Osteoblast (primary cell): ENCODE measurements at regions not wholly inside any gene's neighbourhood (a gene's known extent, or its start where the extent isn't known, plus 50 kb on each side); places are given as distances from the start of the nearest gene placed in this dataset.

Experiments used
- DNase-seq: peaks from one replicate; pipeline ENCODE4 v3.0.0; 2011; ENCODE audit warnings: low spot score, mixed read lengths; ENCODE audit not compliant: insufficient read length; ENCODE audit errors: missing footprints
- H2AFZ ChIP-seq: 2 replicates; pipeline ENCODE4 v1.6.0; 2011; ENCODE audit warnings: mild to moderate bottlenecking, low read length
- H3K27ac ChIP-seq: 2 replicates; pipeline ENCODE4 v1.5.1; 2011; ENCODE audit warnings: mild to moderate bottlenecking, low read depth, low read length, moderate library complexity
- H3K27me3 ChIP-seq: 2 replicates; pipeline ENCODE4 v1.6.0; 2012; ENCODE audit warnings: mild to moderate bottlenecking, control low read depth, inconsistent platforms, low read length, moderate library complexity; ENCODE audit not compliant: insufficient read depth
- H3K36me3 ChIP-seq: 2 replicates; pipeline ENCODE4 v1.5.1; 2011; ENCODE audit warnings: mild to moderate bottlenecking, low read length, control low read depth, moderate library complexity; ENCODE audit not compliant: insufficient read depth
- H3K4me1 ChIP-seq: 2 replicates; pipeline ENCODE4 v1.5.1; 2011; ENCODE audit warnings: mild to moderate bottlenecking, low read length, control low read depth, moderate library complexity; ENCODE audit not compliant: insufficient read depth
- H3K4me2 ChIP-seq: 2 replicates; pipeline ENCODE4 v1.6.0; 2011; ENCODE audit warnings: mild to moderate bottlenecking, low read length; ENCODE audit not compliant: insufficient read depth
- H3K4me3 ChIP-seq: fragments of 200-600 bp; sonication (generic); 3 replicates; pipeline ENCODE4 v1.5.1; 2012; ENCODE audit warnings: mild to moderate bottlenecking, low read length, inconsistent platforms; ENCODE audit not compliant: insufficient read depth
- H3K79me2 ChIP-seq: 2 replicates; pipeline ENCODE4 v1.6.0; 2012; ENCODE audit warnings: mild to moderate bottlenecking, low read length, control low read depth, inconsistent platforms; ENCODE audit not compliant: insufficient read depth
- H3K9me3 ChIP-seq: 2 replicates; pipeline ENCODE4 v1.5.1; 2011; ENCODE audit warnings: low read depth, low read length, control low read depth
- H4K20me1 ChIP-seq: 2 replicates; pipeline ENCODE4 v1.6.0; 2012; ENCODE audit warnings: mild to moderate bottlenecking, low read length, control low read depth; ENCODE audit not compliant: insufficient read depth
- TF ChIP-seq, protein P1 (sequence below): IDR thresholded peaks from 2 replicates; pipeline ENCODE4 v1.5.1; 2011; ENCODE audit warnings: mild to moderate bottlenecking, low read depth, low read length, moderate library complexity; ENCODE audit errors: extremely low read depth

- no peaks in the 10 kb centered on the region for H3K27me3 ChIP-seq
- no peak for DNase-seq
Observed at GRCh38 chr13:40375489-40376171, 290.8 kb downstream of the FOXO1 start.

DNA sequence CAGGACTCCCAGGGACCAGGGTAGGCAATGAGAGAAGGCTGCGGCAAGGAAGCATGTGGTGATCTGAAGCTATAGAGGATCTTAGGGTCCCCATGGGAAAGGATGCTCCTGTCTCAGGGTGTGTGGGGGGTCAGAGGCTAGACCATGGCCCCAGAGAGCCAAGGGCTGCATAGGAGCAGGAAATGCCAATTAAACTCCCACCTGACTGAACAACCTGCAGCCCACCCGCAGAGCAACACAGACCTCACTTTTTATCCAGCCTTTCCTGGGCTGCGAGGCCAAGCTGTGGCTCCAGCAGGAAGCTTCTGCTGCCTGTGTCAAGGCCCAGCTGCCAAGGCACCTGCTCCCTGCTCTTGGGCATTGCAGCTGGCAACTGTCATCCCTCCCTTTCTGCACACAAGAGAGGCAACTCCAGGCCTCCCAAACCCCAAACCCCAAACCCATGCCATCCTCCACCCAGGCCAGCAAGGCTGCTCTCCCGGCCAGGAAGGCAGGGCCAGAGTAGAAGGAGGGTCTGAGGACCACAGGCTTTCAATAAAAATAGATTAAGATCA lies 290.1 kb downstream of the FOXO1 start:
- Histone ChIP-seq H3K4me1 (peaks cover 11% of the 10 kb centered on the region), H3K36me3 (no peaks in the 10 kb centered on the region), H3K4me2 (no peak overlapping the region), H2AFZ (no peak overlapping the region), H3K27me3 (no peaks in the 10 kb centered on the region), H3K27ac (no peak overlapping the region), H3K4me3 (no peak overlapping the region), H3K9me3 (no peaks in the 10 kb centered on the region), H4K20me1 (no peaks in the 10 kb centered on the region), H3K79me2 (no peaks in the 10 kb centered on the region)
- TF ChIP-seq, protein P1, sequence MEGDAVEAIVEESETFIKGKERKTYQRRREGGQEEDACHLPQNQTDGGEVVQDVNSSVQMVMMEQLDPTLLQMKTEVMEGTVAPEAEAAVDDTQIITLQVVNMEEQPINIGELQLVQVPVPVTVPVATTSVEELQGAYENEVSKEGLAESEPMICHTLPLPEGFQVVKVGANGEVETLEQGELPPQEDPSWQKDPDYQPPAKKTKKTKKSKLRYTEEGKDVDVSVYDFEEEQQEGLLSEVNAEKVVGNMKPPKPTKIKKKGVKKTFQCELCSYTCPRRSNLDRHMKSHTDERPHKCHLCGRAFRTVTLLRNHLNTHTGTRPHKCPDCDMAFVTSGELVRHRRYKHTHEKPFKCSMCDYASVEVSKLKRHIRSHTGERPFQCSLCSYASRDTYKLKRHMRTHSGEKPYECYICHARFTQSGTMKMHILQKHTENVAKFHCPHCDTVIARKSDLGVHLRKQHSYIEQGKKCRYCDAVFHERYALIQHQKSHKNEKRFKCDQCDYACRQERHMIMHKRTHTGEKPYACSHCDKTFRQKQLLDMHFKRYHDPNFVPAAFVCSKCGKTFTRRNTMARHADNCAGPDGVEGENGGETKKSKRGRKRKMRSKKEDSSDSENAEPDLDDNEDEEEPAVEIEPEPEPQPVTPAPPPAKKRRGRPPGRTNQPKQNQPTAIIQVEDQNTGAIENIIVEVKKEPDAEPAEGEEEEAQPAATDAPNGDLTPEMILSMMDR = no peak
- no peak for DNase-seq

More at GRCh38 chr13:40375489-40376171, 290.8 kb downstream of the FOXO1 start:
- TF ChIP-seq, protein P1 = no peak
- Histone ChIP-seq H3K36me3 (no peaks in the 10 kb centered on the region), H3K4me1 (peaks cover 11% of the 10 kb centered on the region), H4K20me1 (no peaks in the 10 kb centered on the region), H3K79me2 (no peaks in the 10 kb centered on the region), H3K9me3 (no peaks in the 10 kb centered on the region), H2AFZ (no peak overlapping the region), H3K27ac (no peak overlapping the region), H3K4me2 (no peak overlapping the region), H3K4me3 (no peak overlapping the region)

- H4K20me1 ChIP-seq = no peaks in the 10 kb centered on the region
- H3K36me3 ChIP-seq = no peaks in the 10 kb centered on the region
- H3K9me3 ChIP-seq = no peaks in the 10 kb centered on the region
- no peak overlapping the region for H2AFZ ChIP-seq
- H3K27ac ChIP-seq = no peak overlapping the region
- no peaks in the 10 kb centered on the region for H3K79me2 ChIP-seq
- H3K27me3 ChIP-seq = no peaks in the 10 kb centered on the region
- peaks cover 11% of the 10 kb centered on the region for H3K4me1 ChIP-seq
- H3K4me2 ChIP-seq = peak overlapping the region; percentile 51
- TF ChIP-seq, protein P1 = no peak
- DNase-seq = no peak
- no peak overlapping the region for H3K4me3 ChIP-seq
Observed at GRCh38 chr13:40376867-40377535, 289.4 kb downstream of the FOXO1 start.

- TF ChIP-seq, protein P1 = no peak
- H3K4me1 ChIP-seq = peaks cover 11% of the 10 kb centered on the region
- no peaks in the 10 kb centered on the region for H4K20me1 ChIP-seq
- no peak overlapping the region for H3K27ac ChIP-seq
- peak; percentile 93 for DNase-seq
- H3K4me3 ChIP-seq = no peak overlapping the region
- H3K79me2 ChIP-seq = no peaks in the 10 kb centered on the region
- no peaks in the 10 kb centered on the region for H3K36me3 ChIP-seq
- no peaks in the 10 kb centered on the region for H3K27me3 ChIP-seq
- peak overlapping the region; percentile 51 for H3K4me2 ChIP-seq
- no peak overlapping the region for H2AFZ ChIP-seq
- no peaks in the 10 kb centered on the region for H3K9me3 ChIP-seq
Observed at GRCh38 chr13:40377783-40378182, 288.7 kb downstream of the FOXO1 start.
